ENCODE measurements at regions not wholly inside any gene's neighbourhood (a gene's known extent, or its start where the extent isn't known, plus 50 kb on each side); places are given as distances from the start of the nearest gene placed in this dataset.

DNA sequence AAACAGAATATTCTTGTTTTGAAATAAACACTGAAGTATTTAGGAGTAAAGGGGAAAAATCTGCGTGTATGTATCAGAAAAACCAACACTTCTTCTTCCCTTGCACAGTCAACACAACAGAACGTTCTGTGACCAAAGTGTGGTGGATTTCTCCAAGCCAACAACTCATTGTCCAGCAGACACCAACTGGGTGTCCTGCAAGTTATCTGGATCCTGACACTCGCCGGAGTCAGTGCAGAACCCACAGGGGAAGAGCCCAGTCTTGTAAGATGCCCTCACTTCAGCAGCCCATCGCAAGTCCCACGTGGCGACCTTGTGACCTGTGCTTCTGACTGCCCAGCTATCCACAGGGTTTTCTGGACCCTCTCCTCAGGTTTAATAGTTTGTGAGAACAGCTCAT lies 630.7 kb upstream of the ZFP42 start:
- no peak for TF ChIP-seq CTCF (IDR thresholded peaks at IDR 0.05)
- no peaks in the 10 kb centered on the region for H3K36me3 ChIP-seq (ENCODE audit: insufficient read depth in 1 of 2, low read depth in 1 of 2)
- ATAC-seq (no peak), DNase-seq (no peak)
- no peaks in the 10 kb centered on the region for H3K4me1 ChIP-seq
- no peaks in the 10 kb centered on the region for H3K27me3 ChIP-seq (ENCODE audit: insufficient read depth in 3 of 3, low read length in 2 of 3)
- H3K4me3 ChIP-seq = no peak overlapping the region
- no peak overlapping the region for H3K27ac ChIP-seq
- intact Hi-C loops (cut with DNase I) = no loop called here
- H3K9me3 ChIP-seq = no peaks in the 10 kb centered on the region
- WGBS, 3 donors = 74 to 87% (median 77%) methylated on average over 7 of the region's 7 CpGs

DNA sequence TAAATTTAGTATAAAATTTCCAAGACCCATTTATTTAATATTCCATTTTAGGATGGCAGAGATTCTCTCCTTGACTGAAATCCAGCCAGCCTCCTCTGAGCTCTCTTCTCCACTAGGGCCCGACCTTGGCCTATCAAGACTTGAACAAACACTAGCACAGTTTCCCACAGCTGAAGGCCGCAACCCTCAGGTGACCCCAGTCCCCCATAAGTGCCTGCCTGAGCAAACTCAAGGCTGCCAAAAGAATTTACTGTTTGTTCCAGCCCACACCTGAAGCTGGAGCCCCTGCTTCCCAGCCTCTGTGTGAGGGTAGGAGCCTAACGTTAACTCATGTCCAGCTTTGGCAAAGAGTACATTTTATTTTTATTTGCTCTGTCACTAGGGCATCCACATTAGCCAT lies 629.0 kb upstream of the ZFP42 start:
- Histone ChIP-seq H3K27ac (no peak overlapping the region), H3K9me3 (no peaks in the 10 kb centered on the region), H3K27me3 (ENCODE audit: insufficient read depth in 3 of 3, low read length in 2 of 3) (no peaks in the 10 kb centered on the region), H3K4me3 (no peak overlapping the region), H3K36me3 (ENCODE audit: insufficient read depth in 1 of 2, low read depth in 1 of 2) (no peaks in the 10 kb centered on the region), H3K4me1 (no peaks in the 10 kb centered on the region)
- WGBS, 3 donors = 63 to 79% (median 78%) methylated on average over 3 of the region's 3 CpGs
- no peak for TF ChIP-seq CTCF (IDR thresholded peaks at IDR 0.05)
- intact Hi-C loops (cut with DNase I) = no loop called here
- ATAC-seq (no peak), DNase-seq (no peak)

- Histone ChIP-seq H3K9me3 (no peaks in the 10 kb centered on the region), H3K27me3 (ENCODE audit: insufficient read depth in 3 of 3, low read length in 2 of 3) (no peaks in the 10 kb centered on the region), H3K36me3 (ENCODE audit: insufficient read depth in 1 of 2, low read depth in 1 of 2) (no peaks in the 10 kb centered on the region), H3K4me3 (no peak overlapping the region), H3K27ac (no peak overlapping the region), H3K4me1 (no peaks in the 10 kb centered on the region)
- TF ChIP-seq CTCF (IDR thresholded peaks at IDR 0.05) = no peak
- intact Hi-C loops (cut with DNase I) = no loop called here
- ATAC-seq (no peak), DNase-seq (no peak)
Observed at GRCh38 chr4:187370918-187371317, 624.7 kb upstream of the ZFP42 start.

DNA sequence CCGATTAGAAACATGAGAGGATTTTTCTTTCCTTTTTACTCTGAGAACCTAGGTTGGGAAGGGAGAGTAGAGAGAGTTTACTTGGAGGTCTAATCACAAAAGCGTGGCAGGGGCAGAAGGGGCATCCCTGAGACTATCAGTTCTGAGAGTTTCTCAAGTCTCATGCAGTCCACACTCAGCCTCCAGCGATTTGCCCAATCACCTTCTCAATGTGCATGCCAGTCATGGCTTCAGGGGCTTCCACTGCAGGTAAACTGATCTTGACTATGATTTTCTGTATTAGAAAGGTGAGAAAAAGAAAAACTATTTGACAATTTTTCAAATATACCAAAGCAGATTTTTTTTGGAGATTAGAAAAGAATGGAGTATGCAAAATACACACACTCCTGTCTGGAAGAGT lies 617.1 kb upstream of the ZFP42 start:
- H3K4me1 ChIP-seq = no peaks in the 10 kb centered on the region
- intact Hi-C loops (cut with DNase I) = no loop called here
- H3K36me3 ChIP-seq (ENCODE audit: insufficient read depth in 1 of 2, low read depth in 1 of 2) = no peaks in the 10 kb centered on the region
- H3K27ac ChIP-seq = no peak overlapping the region
- TF ChIP-seq CTCF (IDR thresholded peaks at IDR 0.05) = no peak
- 69 to 80% (median 76%) methylated on average over 3 of the region's 3 CpGs for WGBS, 3 donors
- H3K4me3 ChIP-seq = no peak overlapping the region
- H3K27me3 ChIP-seq (ENCODE audit: insufficient read depth in 3 of 3, low read length in 2 of 3) = no peaks in the 10 kb centered on the region
- ATAC-seq (no peak), DNase-seq (no peak)
- no peaks in the 10 kb centered on the region for H3K9me3 ChIP-seq

GRCh38 chr4:187380181-187380581 lies 615.4 kb upstream of the ZFP42 start:
- Histone ChIP-seq H3K36me3 (ENCODE audit: insufficient read depth in 1 of 2, low read depth in 1 of 2) (no peaks in the 10 kb centered on the region), H3K27ac (no peak overlapping the region), H3K4me3 (no peak overlapping the region), H3K9me3 (no peaks in the 10 kb centered on the region), H3K27me3 (ENCODE audit: insufficient read depth in 3 of 3, low read length in 2 of 3) (no peaks in the 10 kb centered on the region), H3K4me1 (no peaks in the 10 kb centered on the region)
- 82 to 85% (median 85%) methylated on average over 4 of the region's 4 CpGs for WGBS, 3 donors
- intact Hi-C loops (cut with DNase I) = no loop called here
- TF ChIP-seq CTCF (IDR thresholded peaks at IDR 0.05) = no peak
- no peak for ATAC-seq
- no peak for DNase-seq

All from psoas muscle (tissue), 7 donors.